ENCODE measurements at regions not wholly inside any gene's neighbourhood (a gene's known extent, or its start where the extent isn't known, plus 50 kb on each side); places are given as distances from the start of the nearest gene placed in this dataset.

DNA sequence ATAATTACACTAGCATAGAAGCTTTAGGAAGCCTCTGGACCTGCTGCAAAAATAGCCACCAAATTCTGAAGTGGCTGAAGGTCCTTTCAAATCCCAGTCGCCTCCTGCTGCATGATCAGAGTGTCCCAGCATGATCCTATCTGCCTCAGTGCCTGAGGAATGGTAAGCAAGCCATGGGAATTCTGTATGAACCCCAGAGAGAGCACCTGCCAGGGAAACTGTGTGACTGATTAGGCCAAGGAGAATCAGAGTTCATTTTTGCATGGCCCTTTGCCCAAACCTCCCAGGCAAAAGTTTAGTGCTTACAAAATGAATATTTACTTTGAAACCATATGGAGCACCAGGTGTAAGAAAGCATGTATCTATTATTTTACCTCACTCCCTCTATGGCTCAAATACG is 221.4 kb downstream of the ARL4C start:
- Histone ChIP-seq H3K4me1 (peaks cover 0 to 17% (median 9%) of the 10 kb centered on the region in 10 experiments; a peak in 15 of 20 replicates), H3K4me2 (no peak overlapping the region), H3K27me3 (no peaks in the 10 kb centered on the region), H3K9me3 (replicated peaks in 1 of 11) (peaks cover 16 to 31% (median 24%) of the 10 kb centered on the region in 11 experiments), H3K9ac (no peak overlapping the region), H3K27ac (no peak overlapping the region), H3K4me3 (no peak overlapping the region), H3K36me3 (no peaks in the 10 kb centered on the region), H4K20me1 (no peaks in the 10 kb centered on the region)
- no peak for TF ChIP-seq Cebpa-rat (IDR thresholded peaks at IDR 0.05)

DNA sequence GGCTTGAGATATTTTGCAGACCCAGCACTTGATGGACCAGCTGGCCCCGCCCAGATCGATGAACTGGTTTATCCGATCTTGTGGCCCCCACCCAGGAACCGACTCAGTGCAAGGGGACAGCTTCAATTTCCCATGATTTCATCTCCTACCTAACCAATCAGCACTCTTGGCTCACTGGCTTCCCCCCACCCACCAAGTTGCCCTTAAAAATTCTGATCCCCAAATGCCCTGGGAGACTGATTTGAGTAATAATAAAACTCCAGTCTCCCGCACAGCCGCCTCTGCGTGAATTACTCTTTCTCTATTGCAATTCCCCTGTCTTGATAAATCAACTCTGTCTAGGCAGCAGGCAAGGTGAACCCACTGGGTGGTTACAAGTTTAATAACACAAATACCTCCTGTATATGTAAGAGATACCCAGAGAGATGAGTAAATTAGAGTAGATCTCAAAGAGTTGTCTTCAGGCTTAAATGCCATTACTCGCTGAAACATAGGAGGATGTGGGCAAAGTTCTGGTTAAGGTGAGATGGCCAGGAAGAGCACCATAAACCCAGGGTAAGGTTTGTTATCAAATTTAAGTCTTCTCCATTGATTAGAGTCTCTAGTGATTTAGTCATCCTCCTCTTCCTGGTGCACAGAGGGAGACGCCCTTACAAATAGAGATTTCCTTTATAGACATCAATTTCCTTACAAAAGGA is 222.8 kb downstream of the ARL4C start:
- no peak overlapping the region for H3K4me3 ChIP-seq
- no peaks in the 10 kb centered on the region for H4K20me1 ChIP-seq
- no peak overlapping the region for H3K9ac ChIP-seq
- peaks cover 0 to 17% (median 9%) of the 10 kb centered on the region in 10 experiments; a peak in 15 of 20 replicates for H3K4me1 ChIP-seq
- no peak for TF ChIP-seq Cebpa-rat (IDR thresholded peaks at IDR 0.05)
- no peak overlapping the region for H3K27ac ChIP-seq
- H3K36me3 ChIP-seq, result no peaks in the 10 kb centered on the region
- H3K27me3 ChIP-seq, result no peaks in the 10 kb centered on the region
- H3K4me2 ChIP-seq, result no peak overlapping the region
- H3K9me3 ChIP-seq (replicated peaks in 1 of 11), result peaks cover under 1 to 16% (median 9%) of the 10 kb centered on the region in 11 experiments; a peak in 20 of 22 replicates

DNA sequence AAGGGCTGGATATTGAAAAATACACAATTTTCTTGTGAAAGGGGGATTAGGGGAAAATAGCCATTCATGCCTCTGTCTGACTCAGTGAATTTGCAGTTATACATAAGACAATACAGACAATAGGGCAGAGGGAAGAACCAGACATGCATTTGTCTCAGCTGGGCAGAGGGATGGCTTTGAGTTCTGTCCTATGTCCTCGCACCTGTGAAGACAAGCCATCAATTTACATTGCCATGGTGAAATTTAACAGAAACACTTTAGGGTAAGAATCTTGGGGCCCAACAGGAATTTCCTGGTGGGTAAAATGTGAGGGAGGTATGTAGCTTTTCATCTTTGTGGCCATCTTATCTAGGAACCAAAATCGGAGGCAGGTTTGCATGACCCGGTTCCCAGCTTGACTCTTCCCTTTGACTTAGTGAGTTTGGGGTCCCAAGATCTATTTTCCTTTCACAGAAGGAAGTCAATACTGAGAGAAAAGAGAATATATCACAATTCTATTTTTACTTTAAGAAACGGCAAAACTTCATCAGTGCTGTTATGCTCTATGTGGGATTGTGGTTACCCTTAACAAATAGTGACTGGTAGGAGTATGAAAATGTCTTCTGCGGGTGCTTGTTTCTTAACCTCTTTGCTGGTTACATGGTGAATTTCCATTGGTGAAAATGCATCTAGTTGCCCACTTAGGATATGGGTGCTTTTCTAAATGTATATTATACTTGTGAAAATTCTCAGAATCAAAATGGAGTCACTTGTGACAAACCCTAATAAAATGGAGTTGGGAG is 221.8 kb downstream of the SPP2 start:
- Histone ChIP-seq H3K27me3 (no peaks in the 10 kb centered on the region), H3K4me1 (peaks cover 0 to 17% (median 9%) of the 10 kb centered on the region in 10 experiments; a peak in 12 of 20 replicates), H3K9ac (no peak overlapping the region), H3K9me3 (replicated peaks in 1 of 11) (peaks cover 0 to 6% (median 0%) of the 10 kb centered on the region in 11 experiments; a peak in 1 of 22 replicates), H3K4me2 (peak overlapping the region in 8 of 11 experiments; percentile 7 to 64 (median 46); a peak in 13 of 22 replicates), H3K27ac (no peak overlapping the region), H3K4me3 (no peak overlapping the region), H4K20me1 (no peaks in the 10 kb centered on the region), H3K36me3 (no peaks in the 10 kb centered on the region)
- TF ChIP-seq Cebpa-rat (IDR thresholded peaks at IDR 0.05), result no peak

DNA sequence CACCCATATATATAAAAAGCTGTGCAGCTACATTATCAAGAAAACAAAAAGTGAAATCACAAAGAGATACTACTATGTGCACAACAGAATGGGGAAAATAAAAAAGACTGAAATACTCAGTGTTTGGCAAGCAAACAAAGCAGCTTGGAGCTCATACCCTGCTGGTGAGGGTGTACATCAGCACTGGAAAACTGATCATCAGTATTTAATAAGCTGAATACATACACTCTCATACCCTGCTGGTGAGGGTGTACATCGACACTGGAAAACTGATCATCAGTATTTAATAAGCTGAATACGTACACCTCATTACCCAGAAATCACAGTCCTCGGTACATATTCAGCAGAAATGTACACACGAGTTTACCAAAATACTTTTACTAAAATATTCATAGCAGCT is 220.8 kb downstream of the SPP2 start:
- Histone ChIP-seq H3K27me3 (no peaks in the 10 kb centered on the region), H3K4me2 (no peak overlapping the region), H3K4me3 (no peak overlapping the region), H3K9me3 (replicated peaks in 1 of 11) (peaks cover 0 to 6% (median 0%) of the 10 kb centered on the region in 11 experiments; a peak in 1 of 22 replicates), H3K9ac (no peak overlapping the region), H4K20me1 (no peaks in the 10 kb centered on the region), H3K36me3 (no peaks in the 10 kb centered on the region), H3K4me1 (peaks cover 0 to 17% (median 9%) of the 10 kb centered on the region in 10 experiments; a peak in 12 of 20 replicates), H3K27ac (no peak overlapping the region)
- TF ChIP-seq Cebpa-rat (IDR thresholded peaks at IDR 0.05), result no peak

DNA sequence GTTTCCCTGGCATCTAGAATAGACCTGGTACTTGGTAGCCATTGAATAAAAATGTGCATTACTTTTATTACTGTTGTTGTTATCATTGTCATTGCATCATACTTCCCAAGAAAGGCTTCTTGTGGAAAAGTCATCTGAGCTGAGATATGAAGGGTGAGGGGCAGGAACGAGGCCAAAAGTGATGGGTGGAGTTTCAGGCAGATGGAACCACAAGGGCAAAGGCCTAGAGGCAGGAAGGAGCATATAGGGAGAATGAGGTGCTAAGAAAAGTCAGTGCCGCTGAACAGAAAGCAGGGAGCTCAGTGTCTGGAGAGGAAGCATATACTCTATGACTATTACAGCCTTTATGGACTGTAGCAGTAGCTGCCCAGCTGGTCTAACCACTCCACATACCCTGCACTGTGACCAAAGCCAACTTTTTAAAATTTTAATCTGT is 219.3 kb downstream of the SPP2 start:
- H3K9ac ChIP-seq, result no peak overlapping the region
- no peaks in the 10 kb centered on the region for H4K20me1 ChIP-seq
- TF ChIP-seq Cebpa-rat (IDR thresholded peaks at IDR 0.05), result no peak
- H3K27ac ChIP-seq, result no peak overlapping the region
- H3K9me3 ChIP-seq (replicated peaks in 1 of 11), result peaks cover 0 to 6% (median 0%) of the 10 kb centered on the region in 11 experiments; a peak in 1 of 22 replicates
- no peaks in the 10 kb centered on the region for H3K36me3 ChIP-seq
- peaks cover 0 to 17% (median 10%) of the 10 kb centered on the region in 10 experiments; a peak in 16 of 20 replicates for H3K4me1 ChIP-seq
- H3K4me3 ChIP-seq, result no peak overlapping the region
- H3K27me3 ChIP-seq, result no peaks in the 10 kb centered on the region
- H3K4me2 ChIP-seq, result no peak overlapping the region

DNA sequence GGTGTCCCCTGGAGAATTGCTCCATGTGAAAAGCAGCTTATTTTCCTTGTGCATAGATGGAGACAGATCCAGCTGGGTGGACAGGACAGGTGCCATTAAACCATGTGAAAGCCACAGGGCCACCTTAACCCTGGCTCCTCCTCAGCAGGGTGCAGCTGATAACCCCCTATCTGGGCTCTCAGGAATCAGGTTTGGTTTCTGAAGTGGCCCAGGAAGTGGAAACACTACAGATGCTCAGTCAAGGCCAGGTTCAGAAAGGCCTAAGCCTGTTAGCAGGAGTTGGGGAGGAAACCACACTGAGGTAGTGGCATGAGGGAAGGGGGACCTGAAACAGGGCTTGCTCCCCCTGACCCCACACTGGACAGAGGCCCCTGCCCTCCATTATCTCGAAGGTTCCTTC is 217.0 kb downstream of the SPP2 start:
- Histone ChIP-seq H3K9me3 (replicated peaks in 1 of 11) (peaks cover 0 to 7% (median 0%) of the 10 kb centered on the region in 11 experiments; a peak in 2 of 22 replicates), H3K9ac (no peak overlapping the region), H3K4me1 (peaks cover 0 to 15% (median 9%) of the 10 kb centered on the region in 10 experiments; a peak in 16 of 20 replicates), H3K4me2 (no peak overlapping the region; a peak in 1 of 22 replicates), H3K4me3 (no peak overlapping the region), H3K36me3 (no peaks in the 10 kb centered on the region), H4K20me1 (no peaks in the 10 kb centered on the region), H3K27ac (no peak overlapping the region), H3K27me3 (no peaks in the 10 kb centered on the region)
- no peak for TF ChIP-seq Cebpa-rat (IDR thresholded peaks at IDR 0.05)

DNA sequence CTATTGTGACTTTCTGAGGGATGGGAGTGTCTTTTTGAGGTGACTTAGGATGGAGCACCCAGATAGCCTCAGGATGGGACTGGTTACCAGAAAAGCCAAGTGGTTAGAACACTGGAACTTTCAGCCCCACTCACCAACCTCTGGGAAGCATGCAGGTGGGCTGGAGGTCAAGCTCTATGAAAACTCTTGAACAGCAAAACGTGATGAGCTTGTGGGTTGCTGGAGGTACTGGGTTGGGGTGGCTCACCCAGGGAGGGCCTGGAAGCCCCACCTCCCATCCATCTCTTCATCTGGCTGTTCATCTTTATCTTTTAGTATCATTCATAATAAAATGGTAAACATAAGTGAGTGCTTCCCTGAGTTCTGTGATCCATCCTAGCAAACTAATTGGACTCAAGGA is 216.4 kb downstream of the SPP2 start:
- Histone ChIP-seq H3K4me1 (peaks cover 0 to 12% (median 4%) of the 10 kb centered on the region in 10 experiments; a peak in 14 of 20 replicates), H3K9me3 (replicated peaks in 1 of 11) (peaks cover 0 to 7% (median 0%) of the 10 kb centered on the region in 11 experiments; a peak in 2 of 22 replicates), H3K36me3 (no peaks in the 10 kb centered on the region), H3K27ac (no peak overlapping the region), H3K27me3 (no peaks in the 10 kb centered on the region), H3K4me3 (no peak overlapping the region), H3K4me2 (no peak overlapping the region), H4K20me1 (no peaks in the 10 kb centered on the region), H3K9ac (no peak overlapping the region)
- no peak for TF ChIP-seq Cebpa-rat (IDR thresholded peaks at IDR 0.05)

DNA sequence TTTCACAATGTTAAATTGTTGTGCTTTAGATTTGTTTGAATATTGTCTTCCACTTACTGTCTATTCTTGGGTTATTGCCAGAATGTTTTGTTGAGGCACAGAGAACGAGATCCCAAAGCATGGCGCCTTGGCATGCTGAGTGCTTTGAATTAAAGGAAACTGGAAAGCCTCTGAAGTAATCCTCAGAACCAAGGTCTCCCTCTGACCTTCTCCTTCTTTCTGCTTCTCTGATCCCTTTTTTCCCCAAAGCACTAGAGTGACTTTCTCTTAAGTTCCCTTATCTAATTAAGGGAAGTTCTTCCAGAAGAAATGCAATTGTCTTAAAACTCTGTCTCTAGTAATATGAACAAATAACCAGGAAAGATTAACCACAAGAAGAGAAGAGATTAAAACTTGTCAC is 214.7 kb downstream of the SPP2 start:
- peak overlapping the region in 2 of 11 experiments; percentile 1 to 44; a peak in 1 of 22 replicates for H3K4me2 ChIP-seq
- H3K4me3 ChIP-seq, result no peak overlapping the region
- no peaks in the 10 kb centered on the region for H3K36me3 ChIP-seq
- peaks cover 0 to 7% (median 0%) of the 10 kb centered on the region in 11 experiments; a peak in 2 of 22 replicates for H3K9me3 ChIP-seq (replicated peaks in 1 of 11)
- H4K20me1 ChIP-seq, result no peaks in the 10 kb centered on the region
- H3K9ac ChIP-seq, result no peak overlapping the region
- H3K27ac ChIP-seq, result no peak overlapping the region
- no peaks in the 10 kb centered on the region for H3K27me3 ChIP-seq
- no peak for TF ChIP-seq Cebpa-rat (IDR thresholded peaks at IDR 0.05)
- H3K4me1 ChIP-seq, result peaks cover 0 to 12% (median 0%) of the 10 kb centered on the region in 10 experiments; a peak in 7 of 20 replicates

DNA sequence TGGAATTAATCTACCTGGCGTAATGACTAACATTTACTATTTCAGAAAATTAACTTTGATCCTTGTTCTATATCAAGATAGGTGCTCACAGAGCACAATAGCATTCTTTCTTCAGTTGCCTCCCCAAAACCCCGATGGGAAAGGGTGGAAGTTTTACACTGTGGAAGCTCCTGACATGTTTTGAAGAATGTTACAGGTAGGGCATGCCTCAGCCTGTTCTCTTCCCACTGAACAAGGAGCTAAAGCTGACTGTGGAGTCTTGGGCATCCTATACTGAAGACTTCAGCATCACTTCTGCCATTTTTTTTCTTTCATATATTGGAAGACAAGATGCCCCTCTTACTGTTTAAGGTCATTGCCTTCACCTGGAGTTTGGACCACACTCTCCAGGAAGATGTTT is 211.2 kb downstream of the SPP2 start:
- no peaks in the 10 kb centered on the region for H4K20me1 ChIP-seq
- no peak overlapping the region for H3K4me2 ChIP-seq
- no peak overlapping the region for H3K9ac ChIP-seq
- H3K27me3 ChIP-seq, result no peaks in the 10 kb centered on the region
- peaks cover 0 to 7% (median 0%) of the 10 kb centered on the region in 11 experiments; a peak in 1 of 22 replicates for H3K9me3 ChIP-seq (replicated peaks in 1 of 11)
- TF ChIP-seq Cebpa-rat (IDR thresholded peaks at IDR 0.05), result no peak
- H3K27ac ChIP-seq, result no peak overlapping the region
- no peak overlapping the region for H3K4me3 ChIP-seq
- H3K4me1 ChIP-seq, result peaks cover 0 to 24% (median 11%) of the 10 kb centered on the region in 10 experiments; a peak in 17 of 20 replicates
- no peaks in the 10 kb centered on the region for H3K36me3 ChIP-seq
